ENCODE measurements at regions not wholly inside any gene's neighbourhood (a gene's known extent, or its start where the extent isn't known, plus 50 kb on each side); places are given as distances from the start of the nearest gene placed in this dataset.

DNA sequence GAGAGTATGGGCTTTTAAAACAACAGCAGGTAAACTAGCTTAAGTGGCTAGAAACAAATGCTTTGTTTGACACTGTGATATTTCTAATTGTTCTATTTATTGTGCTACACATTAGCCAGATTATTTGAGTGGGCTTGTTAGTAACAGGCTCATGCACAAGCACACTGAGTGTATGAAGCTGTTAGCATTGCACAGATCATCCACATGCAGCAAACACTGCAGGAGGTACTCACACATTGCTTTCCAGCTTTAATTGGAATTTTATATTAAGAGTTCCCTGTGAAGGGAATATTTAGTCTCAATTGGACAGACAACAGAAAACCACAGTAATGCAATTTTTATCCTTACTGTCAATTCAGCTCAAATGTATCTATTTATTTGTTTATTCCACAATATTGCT is 92.9 kb upstream of the ZNF804B start:
- H4K20me1 ChIP-seq: no peaks in the 10 kb centered on the region
- TF ChIP-seq Cebpa-rat (IDR thresholded peaks at IDR 0.05): no peak
- H3K4me3 ChIP-seq: no peak overlapping the region
- H3K4me1 ChIP-seq: no peaks in the 10 kb centered on the region
- H3K9me3 ChIP-seq: no peaks in the 10 kb centered on the region
- no peak overlapping the region for H3K9ac ChIP-seq
- no peaks in the 10 kb centered on the region for H3K27me3 ChIP-seq
- H3K36me3 ChIP-seq: no peaks in the 10 kb centered on the region
- H3K27ac ChIP-seq: no peak overlapping the region
- H3K4me2 ChIP-seq: no peak overlapping the region

DNA sequence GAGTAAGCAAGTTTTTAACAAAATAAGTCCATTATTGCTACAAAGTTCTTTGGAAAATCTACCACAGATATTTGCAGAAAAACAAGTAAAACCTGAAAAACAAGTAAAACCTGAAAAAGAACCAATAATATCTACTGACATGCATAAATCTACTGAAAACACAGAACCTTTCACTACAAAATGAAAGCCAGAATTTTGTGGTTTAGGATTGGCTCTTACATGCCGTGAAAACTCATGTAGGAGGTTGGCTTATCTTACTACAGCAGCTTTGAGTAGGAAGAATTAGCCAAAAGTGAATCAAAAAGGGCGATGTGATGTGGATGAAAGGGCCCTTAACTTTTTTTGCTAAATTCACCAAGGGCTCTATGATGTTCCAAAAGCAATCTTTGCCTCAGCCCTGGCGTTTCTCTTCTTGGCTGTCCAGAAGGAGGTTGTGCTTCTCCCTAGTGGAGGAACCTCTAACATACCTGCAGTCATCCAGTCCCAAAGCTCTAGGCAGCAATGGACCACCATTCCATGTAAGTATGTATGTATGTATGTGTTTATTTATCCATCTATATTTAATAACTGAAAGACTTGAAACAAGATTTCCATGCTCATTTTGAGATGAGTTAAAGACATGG is 93.5 kb upstream of the ZNF804B start:
- TF ChIP-seq Cebpa-rat (IDR thresholded peaks at IDR 0.05): no peak
- Histone ChIP-seq H3K4me2 (no peak overlapping the region), H3K9ac (no peak overlapping the region), H3K9me3 (no peaks in the 10 kb centered on the region), H3K4me1 (no peaks in the 10 kb centered on the region), H4K20me1 (no peaks in the 10 kb centered on the region), H3K27me3 (no peaks in the 10 kb centered on the region), H3K36me3 (no peaks in the 10 kb centered on the region), H3K27ac (no peak overlapping the region), H3K4me3 (no peak overlapping the region)

DNA sequence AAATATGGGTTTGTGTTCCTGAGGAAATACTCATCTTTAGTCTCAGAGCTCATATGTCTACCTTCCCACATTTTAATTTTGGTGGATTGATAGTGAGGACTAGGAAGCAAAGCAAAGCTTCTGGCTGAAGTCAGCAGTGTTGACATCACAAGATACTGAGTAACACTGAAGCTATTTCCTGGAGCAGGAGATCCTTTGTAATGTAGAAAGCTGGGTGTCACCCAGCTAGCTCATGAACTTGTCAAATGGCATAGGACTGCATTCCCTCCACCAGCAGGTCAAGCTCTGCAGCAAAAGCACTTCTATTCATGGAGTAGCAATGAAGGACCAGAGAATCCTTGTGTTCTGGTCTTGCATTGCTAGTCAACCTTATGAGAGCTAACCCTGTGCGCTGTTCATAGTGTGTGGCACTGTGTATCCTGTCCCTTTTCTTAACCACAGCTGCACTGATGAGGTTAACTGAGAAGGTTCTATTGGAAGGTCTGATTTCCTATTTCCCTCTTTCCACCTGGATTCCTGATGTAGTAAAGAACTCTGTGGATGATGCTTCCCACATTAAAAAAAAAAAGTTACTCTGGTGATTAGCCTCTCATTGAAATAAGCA is 94.8 kb upstream of the ZNF804B start:
- Histone ChIP-seq H3K4me1 (no peaks in the 10 kb centered on the region), H4K20me1 (no peaks in the 10 kb centered on the region), H3K27ac (no peak overlapping the region), H3K9ac (no peak overlapping the region), H3K4me3 (no peak overlapping the region), H3K4me2 (no peak overlapping the region), H3K27me3 (no peaks in the 10 kb centered on the region), H3K36me3 (no peaks in the 10 kb centered on the region), H3K9me3 (no peaks in the 10 kb centered on the region)
- no peak for TF ChIP-seq Cebpa-rat (IDR thresholded peaks at IDR 0.05)

DNA sequence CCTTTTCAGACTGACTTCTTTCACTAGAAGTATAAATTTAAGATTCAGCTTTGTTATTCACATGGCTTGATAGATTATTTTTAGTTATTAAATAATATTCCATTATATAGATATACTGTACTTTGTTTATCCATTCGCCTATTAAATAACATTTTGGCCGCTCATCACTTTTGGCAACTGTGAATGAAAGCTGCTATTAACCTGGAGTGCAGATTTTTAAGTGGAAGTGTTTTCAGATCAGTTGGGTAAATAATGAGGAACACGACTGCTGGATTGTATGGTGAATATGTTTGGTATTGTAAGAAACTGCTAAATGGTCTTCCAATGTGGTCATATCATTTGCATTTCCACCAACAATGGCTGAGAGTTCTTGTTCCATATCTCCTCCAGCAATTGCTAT is 97.6 kb upstream of the ZNF804B start:
- TF ChIP-seq Cebpa-rat (IDR thresholded peaks at IDR 0.05): no peak
- H3K9ac ChIP-seq: no peak overlapping the region
- no peaks in the 10 kb centered on the region for H3K4me1 ChIP-seq
- no peaks in the 10 kb centered on the region for H4K20me1 ChIP-seq
- H3K4me2 ChIP-seq: no peak overlapping the region
- H3K27me3 ChIP-seq: no peaks in the 10 kb centered on the region
- H3K27ac ChIP-seq: no peak overlapping the region
- H3K4me3 ChIP-seq: no peak overlapping the region
- no peaks in the 10 kb centered on the region for H3K9me3 ChIP-seq
- no peaks in the 10 kb centered on the region for H3K36me3 ChIP-seq

DNA sequence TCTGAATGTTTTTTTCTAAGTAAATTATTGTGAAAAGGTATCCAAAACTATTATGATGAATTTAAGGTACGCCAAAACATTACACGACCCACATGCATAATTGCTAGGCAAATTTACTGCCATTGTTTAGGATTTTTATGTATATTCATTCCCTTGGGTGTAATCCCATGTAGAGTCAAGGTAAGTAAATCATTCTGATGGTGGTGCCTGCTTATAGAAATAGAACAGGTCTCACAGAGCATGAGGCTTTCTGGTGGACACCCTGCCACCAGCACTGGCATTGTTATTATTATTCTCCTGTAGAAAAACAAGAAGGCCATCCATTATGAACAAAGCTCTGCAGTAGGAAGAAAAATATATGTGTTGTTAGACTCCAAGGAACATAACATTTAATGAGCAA is 111.7 kb upstream of the ZNF804B start:
- Histone ChIP-seq H3K27ac (no peak overlapping the region), H4K20me1 (no peaks in the 10 kb centered on the region), H3K9me3 (no peaks in the 10 kb centered on the region), H3K4me3 (no peak overlapping the region), H3K27me3 (no peaks in the 10 kb centered on the region), H3K4me2 (no peak overlapping the region), H3K4me1 (no peaks in the 10 kb centered on the region), H3K9ac (no peak overlapping the region), H3K36me3 (no peaks in the 10 kb centered on the region)
- TF ChIP-seq Cebpa-rat (IDR thresholded peaks at IDR 0.05): no peak

DNA sequence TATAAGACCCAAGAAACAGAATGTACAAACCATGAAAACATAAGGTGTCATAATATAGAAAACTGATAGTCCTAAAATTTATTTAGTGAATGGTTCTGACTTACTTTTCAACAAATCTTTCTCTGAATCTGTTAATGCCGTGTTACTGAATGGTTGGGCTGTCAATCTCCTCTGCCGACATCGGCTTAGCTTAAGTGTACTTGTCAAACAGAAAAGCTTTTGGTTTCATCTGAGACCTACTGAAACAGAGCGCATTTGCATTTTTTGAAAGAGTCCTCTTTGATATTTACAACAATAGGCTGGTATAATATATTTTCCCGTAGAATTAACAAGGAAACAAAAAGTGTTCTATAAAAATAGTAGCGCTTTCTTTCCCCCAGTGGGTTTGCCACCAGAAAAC is 120.9 kb upstream of the ZNF804B start:
- TF ChIP-seq Cebpa-rat (IDR thresholded peaks at IDR 0.05): no peak
- no peaks in the 10 kb centered on the region for H3K36me3 ChIP-seq
- no peaks in the 10 kb centered on the region for H4K20me1 ChIP-seq
- no peaks in the 10 kb centered on the region for H3K27me3 ChIP-seq
- H3K4me1 ChIP-seq: no peaks in the 10 kb centered on the region
- no peak overlapping the region for H3K4me2 ChIP-seq
- H3K27ac ChIP-seq: no peak overlapping the region
- H3K9me3 ChIP-seq: no peaks in the 10 kb centered on the region
- H3K9ac ChIP-seq: no peak overlapping the region
- no peak overlapping the region for H3K4me3 ChIP-seq

DNA sequence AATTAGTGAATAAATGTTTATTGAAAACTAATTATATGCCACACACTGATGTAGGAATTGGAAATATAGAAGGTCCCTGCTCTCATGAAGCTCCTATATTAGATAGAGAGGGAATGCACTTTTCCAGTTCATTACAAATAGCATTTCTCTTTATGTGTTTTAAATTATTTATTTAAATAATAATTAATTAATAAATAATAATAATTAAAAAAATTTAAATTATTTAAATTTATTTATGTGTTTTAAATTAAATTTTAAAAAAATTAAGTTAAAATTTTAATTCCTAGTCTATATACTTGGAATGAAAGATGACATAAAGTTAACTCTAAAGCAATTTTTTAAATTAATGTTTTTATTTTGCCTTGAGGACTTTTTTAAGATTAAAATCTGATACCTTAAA is 121.7 kb upstream of the ZNF804B start:
- TF ChIP-seq Cebpa-rat (IDR thresholded peaks at IDR 0.05): no peak
- no peak overlapping the region for H3K9ac ChIP-seq
- H3K9me3 ChIP-seq: no peaks in the 10 kb centered on the region
- no peak overlapping the region for H3K4me3 ChIP-seq
- no peaks in the 10 kb centered on the region for H3K27me3 ChIP-seq
- no peak overlapping the region for H3K27ac ChIP-seq
- no peaks in the 10 kb centered on the region for H3K36me3 ChIP-seq
- H4K20me1 ChIP-seq: no peaks in the 10 kb centered on the region
- no peaks in the 10 kb centered on the region for H3K4me1 ChIP-seq
- no peak overlapping the region for H3K4me2 ChIP-seq

DNA sequence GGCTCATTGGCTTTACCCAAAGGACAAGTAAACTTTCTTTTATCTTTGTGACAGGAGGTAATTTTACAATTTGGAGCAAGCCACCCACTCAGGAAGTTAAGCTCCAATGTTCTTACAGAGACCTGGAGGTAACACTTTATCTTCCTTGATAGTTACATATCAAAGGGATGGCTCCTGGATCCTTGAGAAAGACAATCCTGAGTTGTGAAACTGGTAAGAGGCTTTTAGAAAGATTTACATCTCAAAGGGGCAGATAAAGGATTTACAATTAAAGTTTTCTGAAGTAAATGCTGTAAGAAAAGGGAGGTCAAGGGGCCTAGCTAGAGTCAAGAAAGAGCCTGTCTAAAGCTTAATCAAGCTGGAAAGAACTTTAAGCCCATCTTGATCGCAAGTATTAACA is 124.4 kb upstream of the ZNF804B start:
- H3K4me3 ChIP-seq: no peak overlapping the region

DNA sequence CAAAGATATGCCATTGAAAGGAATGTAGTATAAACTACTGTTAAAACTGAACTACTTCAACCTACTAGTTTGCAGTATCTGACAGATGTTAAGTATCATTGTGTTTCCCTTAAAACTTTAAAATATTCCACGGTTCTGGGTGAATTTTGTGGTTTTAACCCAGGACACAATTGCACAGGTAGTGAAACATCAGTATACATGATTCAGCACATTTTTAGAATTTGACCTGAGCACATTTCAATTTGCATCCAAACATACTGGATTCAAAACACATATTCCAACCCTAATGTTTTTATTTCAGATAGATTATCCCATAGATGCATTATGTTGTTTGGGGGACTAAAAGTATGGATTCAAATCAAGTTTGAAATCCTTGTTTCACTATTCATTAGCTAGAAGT is 129.9 kb upstream of the ZNF804B start:
- Histone ChIP-seq H3K9me3 (no peaks in the 10 kb centered on the region), H3K4me2 (no peak overlapping the region), H3K27ac (no peak overlapping the region), H3K4me1 (no peaks in the 10 kb centered on the region), H3K36me3 (no peaks in the 10 kb centered on the region), H4K20me1 (no peaks in the 10 kb centered on the region), H3K9ac (no peak overlapping the region), H3K27me3 (no peaks in the 10 kb centered on the region), H3K4me3 (no peak overlapping the region)
- TF ChIP-seq Cebpa-rat (IDR thresholded peaks at IDR 0.05): no peak

More for the DNA sequence above, 124.4 kb upstream of the ZNF804B start:
- Histone ChIP-seq H3K27ac (no peak overlapping the region), H3K27me3 (no peaks in the 10 kb centered on the region), H3K4me1 (no peaks in the 10 kb centered on the region), H3K9me3 (no peaks in the 10 kb centered on the region), H3K36me3 (no peaks in the 10 kb centered on the region), H4K20me1 (no peaks in the 10 kb centered on the region), H3K4me2 (no peak overlapping the region), H3K9ac (no peak overlapping the region)
- no peak for TF ChIP-seq Cebpa-rat (IDR thresholded peaks at IDR 0.05)

DNA sequence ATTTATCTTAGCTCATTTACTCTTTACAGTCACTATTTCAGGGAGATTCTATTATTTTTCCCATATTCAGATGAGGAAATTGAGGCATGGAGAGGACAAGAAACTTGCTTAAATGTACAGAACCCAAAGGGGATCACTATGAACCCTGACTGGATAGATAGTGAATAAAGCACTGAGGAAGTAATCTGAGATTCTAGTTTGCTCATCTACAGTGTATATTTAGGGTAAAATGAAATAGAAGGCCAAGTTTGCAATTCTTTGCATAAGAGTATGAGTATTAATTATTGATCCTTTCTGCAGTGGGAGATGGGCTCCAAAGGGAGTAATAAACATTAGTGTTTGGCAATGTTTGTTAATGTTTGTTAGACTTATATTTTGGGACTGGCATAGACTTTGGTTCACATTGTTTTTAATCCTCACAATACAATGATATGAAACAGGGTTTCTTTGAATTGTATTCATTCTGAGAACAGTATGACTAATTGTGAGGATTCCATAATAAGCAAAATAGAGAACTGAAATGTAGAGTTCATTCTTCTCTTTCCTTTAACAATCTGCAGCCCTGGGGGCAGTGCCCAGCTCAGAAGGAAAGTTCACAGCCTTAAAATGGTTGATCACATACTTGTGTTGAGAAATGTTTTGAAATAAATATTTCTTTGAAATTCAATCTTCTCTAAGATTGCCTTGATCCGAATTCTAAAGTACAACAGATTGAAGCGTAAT is 131.0 kb upstream of the ZNF804B start:
- no peak for TF ChIP-seq Cebpa-rat (IDR thresholded peaks at IDR 0.05)
- Histone ChIP-seq H3K9ac (no peak overlapping the region), H3K36me3 (no peaks in the 10 kb centered on the region), H3K4me1 (no peaks in the 10 kb centered on the region), H3K9me3 (no peaks in the 10 kb centered on the region), H4K20me1 (no peaks in the 10 kb centered on the region), H3K4me2 (no peak overlapping the region), H3K27ac (no peak overlapping the region), H3K27me3 (no peaks in the 10 kb centered on the region), H3K4me3 (no peak overlapping the region)
